GM19043 (cell line): ENCODE measurements at regions not wholly inside any gene's neighbourhood (a gene's known extent, or its start where the extent isn't known, plus 50 kb on each side); places are given as distances from the start of the nearest gene placed in this dataset.
"Not testable (repeated sequence)": the region's sequence is repeated elsewhere in the genome, so short reads cannot be mapped to it uniquely, and the experiment has no call there.

ENCODE experiments used
- ATAC-seq: cut with Tn5 transposase; IDR thresholded peaks from one replicate; pipeline ENCODE4 v1.9.1; 2021; ENCODE audit warnings: low read depth; ENCODE audit not compliant: unreplicated experiment

- not testable (repeated sequence) for ATAC-seq
These were observed 237.2 kb upstream of the PLGLB1 start for GRCh38 chr2:87258887-87259286.

GRCh38 chr2:87262184-87262702, 240.6 kb upstream of the PLGLB1 start:
- ATAC-seq, result not testable (repeated sequence)

GRCh38 chr2:87263868-87264518, 242.3 kb upstream of the PLGLB1 start:
- ATAC-seq, result not testable (repeated sequence)

GRCh38 chr2:87275192-87275591, 253.5 kb upstream of the PLGLB1 start:
- not testable (repeated sequence) for ATAC-seq

GRCh38 chr2:87275974-87276629, 254.5 kb upstream of the PLGLB1 start:
- ATAC-seq, result not testable (repeated sequence)

GRCh38 chr2:87276673-87277072, 255.0 kb upstream of the PLGLB1 start:
- ATAC-seq, result not testable (repeated sequence)

- not testable (repeated sequence) for ATAC-seq
These were observed 256.1 kb upstream of the PLGLB1 start for GRCh38 chr2:87277734-87278133.

GRCh38 chr2:87280596-87281355, 259.1 kb upstream of the PLGLB1 start:
- ATAC-seq, result not testable (repeated sequence)

- not testable (repeated sequence) for ATAC-seq
These were observed 262.3 kb upstream of the PLGLB1 start for GRCh38 chr2:87283735-87284470.

- ATAC-seq, result not testable (repeated sequence)
These were observed 262.8 kb upstream of the PLGLB1 start for GRCh38 chr2:87284471-87284772.

- ATAC-seq, result not testable (repeated sequence)
These were observed 263.5 kb upstream of the PLGLB1 start for GRCh38 chr2:87285139-87285538.

GRCh38 chr2:87290566-87291307, 269.1 kb upstream of the PLGLB1 start:
- ATAC-seq, result not testable (repeated sequence)

- ATAC-seq, result not testable (repeated sequence)
These were observed 270.0 kb upstream of the PLGLB1 start for GRCh38 chr2:87291400-87292200.

GRCh38 chr2:87293931-87294594, 272.4 kb upstream of the PLGLB1 start:
- ATAC-seq, result not testable (repeated sequence)

GRCh38 chr2:87295135-87295534, 273.5 kb upstream of the PLGLB1 start:
- ATAC-seq, result not testable (repeated sequence)

GRCh38 chr2:87301349-87301748, 279.7 kb upstream of the PLGLB1 start:
- ATAC-seq, result not testable (repeated sequence)

- ATAC-seq, result not testable (repeated sequence)
These were observed 280.2 kb upstream of the PLGLB1 start for GRCh38 chr2:87301871-87302270.

- ATAC-seq, result not testable (repeated sequence)
These were observed 287.0 kb upstream of the PLGLB1 start for GRCh38 chr2:87308621-87309020.
